ENCODE measurements at regions not wholly inside any gene's neighbourhood (a gene's known extent, or its start where the extent isn't known, plus 50 kb on each side); places are given as distances from the start of the nearest gene placed in this dataset.

GRCh38 chr10:3554121-3554522 is 230.9 kb downstream of the KLF6 start:
- no peak overlapping the region for H3K4me3 ChIP-seq
- no peaks in the 10 kb centered on the region for H3K4me1 ChIP-seq
- no peaks in the 10 kb centered on the region for H3K36me3 ChIP-seq
- intact Hi-C loops (cut with DNase I; ENCODE audit: low total_unique reads): no loop called here
- no peak for DNase-seq
- no peak overlapping the region for H3K27ac ChIP-seq
- no peak for TF ChIP-seq POLR2A (IDR thresholded peaks at IDR 0.05)
- no peak for TF ChIP-seq CTCF (IDR thresholded peaks at IDR 0.05)
- no peaks in the 10 kb centered on the region for H3K9me3 ChIP-seq
- H3K27me3 ChIP-seq: no peaks in the 10 kb centered on the region

- no peaks in the 10 kb centered on the region for H3K4me1 ChIP-seq
- H3K36me3 ChIP-seq: no peaks in the 10 kb centered on the region
- no peaks in the 10 kb centered on the region for H3K27me3 ChIP-seq
- no peaks in the 10 kb centered on the region for H3K9me3 ChIP-seq
- no peak for DNase-seq
- no peak overlapping the region for H3K4me3 ChIP-seq
- H3K27ac ChIP-seq: no peak overlapping the region
- TF ChIP-seq CTCF (IDR thresholded peaks at IDR 0.05): no peak
- TF ChIP-seq POLR2A (IDR thresholded peaks at IDR 0.05): no peak
- intact Hi-C loops (cut with DNase I; ENCODE audit: low total_unique reads): no loop called here
Measured at GRCh38 chr10:3552281-3552680, 232.7 kb downstream of the KLF6 start.

- no peak for DNase-seq
- no peaks in the 10 kb centered on the region for H3K9me3 ChIP-seq
- no peak overlapping the region for H3K27ac ChIP-seq
- no peak overlapping the region for H3K4me3 ChIP-seq
- no peaks in the 10 kb centered on the region for H3K27me3 ChIP-seq
- no peaks in the 10 kb centered on the region for H3K4me1 ChIP-seq
- TF ChIP-seq POLR2A (IDR thresholded peaks at IDR 0.05) (no peak), CTCF (IDR thresholded peaks at IDR 0.05) (no peak)
- intact Hi-C loops (cut with DNase I; ENCODE audit: low total_unique reads): no loop called here
- H3K36me3 ChIP-seq: no peaks in the 10 kb centered on the region
Measured at GRCh38 chr10:3551761-3552160, 233.2 kb downstream of the KLF6 start.

- no peaks in the 10 kb centered on the region for H3K36me3 ChIP-seq
- no peaks in the 10 kb centered on the region for H3K4me1 ChIP-seq
- intact Hi-C loops (cut with DNase I; ENCODE audit: low total_unique reads): no loop called here
- no peaks in the 10 kb centered on the region for H3K27me3 ChIP-seq
- H3K4me3 ChIP-seq: no peak overlapping the region
- TF ChIP-seq POLR2A (IDR thresholded peaks at IDR 0.05) (no peak), CTCF (IDR thresholded peaks at IDR 0.05) (no peak)
- no peak for DNase-seq
- no peak overlapping the region for H3K27ac ChIP-seq
- H3K9me3 ChIP-seq: no peaks in the 10 kb centered on the region
Measured at GRCh38 chr10:3549118-3549517, 235.9 kb downstream of the KLF6 start.

GRCh38 chr10:3548702-3549101 is 236.3 kb downstream of the KLF6 start:
- intact Hi-C loops (cut with DNase I; ENCODE audit: low total_unique reads): no loop called here
- H3K9me3 ChIP-seq: no peaks in the 10 kb centered on the region
- no peaks in the 10 kb centered on the region for H3K4me1 ChIP-seq
- H3K4me3 ChIP-seq: no peak overlapping the region
- H3K36me3 ChIP-seq: no peaks in the 10 kb centered on the region
- no peak for DNase-seq
- no peak for TF ChIP-seq CTCF (IDR thresholded peaks at IDR 0.05)
- TF ChIP-seq POLR2A (IDR thresholded peaks at IDR 0.05): no peak
- no peaks in the 10 kb centered on the region for H3K27me3 ChIP-seq
- H3K27ac ChIP-seq: no peak overlapping the region
